ENCODE measurements at regions not wholly inside any gene's neighbourhood (a gene's known extent, or its start where the extent isn't known, plus 50 kb on each side); places are given as distances from the start of the nearest gene placed in this dataset.

DNA sequence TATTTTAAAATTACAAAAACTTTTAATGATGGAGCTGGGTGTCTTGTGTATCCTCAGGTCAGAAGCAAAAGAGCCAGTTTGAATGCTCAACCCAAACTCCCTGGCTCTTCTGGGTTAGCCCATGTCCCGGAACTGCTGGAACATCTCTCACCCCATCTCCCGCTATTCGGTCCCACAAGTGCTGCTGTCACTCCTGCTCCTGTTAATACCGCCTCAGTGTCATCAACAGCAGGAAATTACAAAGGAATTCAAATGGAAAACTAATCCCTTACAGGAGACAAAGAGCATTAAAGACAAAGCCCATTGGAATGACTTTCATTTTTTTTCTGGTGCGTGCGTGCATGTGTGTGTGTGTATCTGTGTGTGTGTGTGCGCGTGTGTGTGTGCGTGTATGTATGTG lies 112.0 kb upstream of the C7orf33 start:
- ChIA-PET POLR2A (no interaction called here), CTCF (no interaction called here)
- Histone ChIP-seq H3K9me3 (ENCODE audit: control insufficient read depth in 1 of 2, insufficient read depth in 1 of 2, low read length in 2 of 2) (no peaks in the 10 kb centered on the region), H3K4me1 (ENCODE audit: insufficient read depth, low read length) (peaks cover 3% of the 10 kb centered on the region), H3K36me3 (ENCODE audit: insufficient read depth, low read length) (no peaks in the 10 kb centered on the region), H3K4me3 (ENCODE audit: low read length) (no peak overlapping the region), H3K27me3 (ENCODE audit: control insufficient read depth in 1 of 2, insufficient read depth in 2 of 2, low read length in 2 of 2) (no peaks in the 10 kb centered on the region), H3K27ac (ENCODE audit: low read depth in 1 of 2, low read length in 2 of 2) (no peak overlapping the region)
- Mint-ChIP-seq H3K4me1 (ENCODE audit: low read depth) (no peaks in the 10 kb centered on the region), H3K36me3 (ENCODE audit: low read depth) (no peaks in the 10 kb centered on the region), H3K27ac (no peak overlapping the region), H3K27me3 (peaks cover 10% of the 10 kb centered on the region), H3K9me3 (no peaks in the 10 kb centered on the region), H3K4me3 (no peak overlapping the region)
- intact Hi-C loops (cut with DNase I, micrococcal nuclease) = no loop called here
- ATAC-seq (ENCODE audit: poor library complexity) (no peak), DNase-seq (no peak)
- TF ChIP-seq, protein P1, sequence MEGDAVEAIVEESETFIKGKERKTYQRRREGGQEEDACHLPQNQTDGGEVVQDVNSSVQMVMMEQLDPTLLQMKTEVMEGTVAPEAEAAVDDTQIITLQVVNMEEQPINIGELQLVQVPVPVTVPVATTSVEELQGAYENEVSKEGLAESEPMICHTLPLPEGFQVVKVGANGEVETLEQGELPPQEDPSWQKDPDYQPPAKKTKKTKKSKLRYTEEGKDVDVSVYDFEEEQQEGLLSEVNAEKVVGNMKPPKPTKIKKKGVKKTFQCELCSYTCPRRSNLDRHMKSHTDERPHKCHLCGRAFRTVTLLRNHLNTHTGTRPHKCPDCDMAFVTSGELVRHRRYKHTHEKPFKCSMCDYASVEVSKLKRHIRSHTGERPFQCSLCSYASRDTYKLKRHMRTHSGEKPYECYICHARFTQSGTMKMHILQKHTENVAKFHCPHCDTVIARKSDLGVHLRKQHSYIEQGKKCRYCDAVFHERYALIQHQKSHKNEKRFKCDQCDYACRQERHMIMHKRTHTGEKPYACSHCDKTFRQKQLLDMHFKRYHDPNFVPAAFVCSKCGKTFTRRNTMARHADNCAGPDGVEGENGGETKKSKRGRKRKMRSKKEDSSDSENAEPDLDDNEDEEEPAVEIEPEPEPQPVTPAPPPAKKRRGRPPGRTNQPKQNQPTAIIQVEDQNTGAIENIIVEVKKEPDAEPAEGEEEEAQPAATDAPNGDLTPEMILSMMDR (IDR thresholded peaks at IDR 0.05) = no peak

DNA sequence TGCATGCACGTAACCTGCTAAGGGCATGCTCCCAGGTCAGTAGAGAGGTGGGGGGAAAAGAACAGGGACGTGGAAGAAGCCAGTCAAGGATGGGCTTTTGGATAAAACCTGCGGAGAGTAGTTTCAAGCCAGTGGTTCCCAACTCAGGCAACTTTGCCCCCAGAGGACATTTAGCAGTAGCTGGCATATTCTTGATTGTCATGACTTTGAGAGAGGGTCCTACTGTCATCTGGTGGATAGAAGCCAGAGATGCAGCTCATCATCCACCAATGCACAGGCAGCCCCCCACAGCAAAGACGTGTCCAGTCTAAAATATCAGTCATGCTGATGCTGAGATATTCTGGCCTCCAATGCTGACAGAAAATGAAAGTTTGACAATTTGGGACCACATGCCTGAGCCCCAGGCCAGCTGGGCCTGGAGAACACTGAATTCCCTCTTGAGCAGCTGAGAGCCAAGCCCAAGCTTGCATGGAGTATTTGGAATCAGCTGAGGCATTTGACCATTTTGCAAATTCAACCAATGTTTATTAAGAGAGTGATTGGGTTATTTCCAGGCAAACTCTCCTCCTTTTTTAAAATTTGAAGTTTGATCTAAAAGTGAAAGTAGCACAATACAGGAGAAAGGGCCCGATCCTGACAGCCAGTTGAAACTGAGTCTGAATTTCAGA lies 110.0 kb upstream of the C7orf33 start:
- H3K4me3 ChIP-seq (ENCODE audit: low read length) = no peak overlapping the region
- Mint-ChIP-seq H3K36me3 (ENCODE audit: low read depth) (no peaks in the 10 kb centered on the region), H3K4me1 (ENCODE audit: low read depth) (no peaks in the 10 kb centered on the region), H3K27ac (no peak overlapping the region), H3K27me3 (peaks cover 11% of the 10 kb centered on the region), H3K4me3 (no peak overlapping the region), H3K9me3 (no peaks in the 10 kb centered on the region)
- CTCF ChIA-PET = no interaction called here
- peaks cover 3% of the 10 kb centered on the region for H3K4me1 ChIP-seq (ENCODE audit: insufficient read depth, low read length)
- ATAC-seq (ENCODE audit: poor library complexity) (no peak), DNase-seq (no peak)
- H3K9me3 ChIP-seq (ENCODE audit: control insufficient read depth in 1 of 2, insufficient read depth in 1 of 2, low read length in 2 of 2) = no peaks in the 10 kb centered on the region
- H3K27ac ChIP-seq (ENCODE audit: low read depth in 1 of 2, low read length in 2 of 2) = no peak overlapping the region
- H3K27me3 ChIP-seq (ENCODE audit: control insufficient read depth in 1 of 2, insufficient read depth in 2 of 2, low read length in 2 of 2) = no peaks in the 10 kb centered on the region
- TF ChIP-seq, protein P1 (IDR thresholded peaks at IDR 0.05) = no peak
- intact Hi-C loops (cut with DNase I, micrococcal nuclease) = no loop called here
- POLR2A ChIA-PET = no interaction called here
- no peaks in the 10 kb centered on the region for H3K36me3 ChIP-seq (ENCODE audit: insufficient read depth, low read length)

DNA sequence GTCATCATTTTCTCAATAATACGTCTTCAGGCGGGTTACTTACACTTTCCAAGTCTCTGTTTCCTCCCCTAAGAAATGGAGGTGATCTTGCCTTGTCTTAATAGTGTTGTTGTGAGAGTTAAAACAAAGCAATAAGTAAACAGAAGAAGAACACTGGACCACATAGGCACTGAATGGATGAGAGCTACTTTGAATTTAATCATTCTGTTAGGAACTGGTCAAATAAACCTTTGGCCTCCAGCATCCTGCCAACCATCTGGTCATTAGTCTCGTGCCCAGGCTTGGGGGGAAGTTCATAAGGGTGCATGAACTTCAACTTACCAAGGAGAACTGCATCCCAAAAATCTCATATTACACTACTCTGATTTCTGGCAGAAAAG lies 109.4 kb upstream of the C7orf33 start:
- CTCF ChIA-PET = no interaction called here
- Mint-ChIP-seq H3K9me3 (no peaks in the 10 kb centered on the region), H3K36me3 (ENCODE audit: low read depth) (no peaks in the 10 kb centered on the region), H3K4me1 (ENCODE audit: low read depth) (no peaks in the 10 kb centered on the region), H3K27ac (no peak overlapping the region), H3K27me3 (peaks cover 11% of the 10 kb centered on the region), H3K4me3 (no peak overlapping the region)
- H3K27ac ChIP-seq (ENCODE audit: low read depth in 1 of 2, low read length in 2 of 2) = no peak overlapping the region
- ATAC-seq (ENCODE audit: poor library complexity) (no peak), DNase-seq (no peak)
- TF ChIP-seq, protein P1 (IDR thresholded peaks at IDR 0.05) = no peak
- no peaks in the 10 kb centered on the region for H3K9me3 ChIP-seq (ENCODE audit: control insufficient read depth in 1 of 2, insufficient read depth in 1 of 2, low read length in 2 of 2)
- no peaks in the 10 kb centered on the region for H3K27me3 ChIP-seq (ENCODE audit: control insufficient read depth in 1 of 2, insufficient read depth in 2 of 2, low read length in 2 of 2)
- intact Hi-C loops (cut with DNase I, micrococcal nuclease) = no loop called here
- peaks cover 3% of the 10 kb centered on the region for H3K4me1 ChIP-seq (ENCODE audit: insufficient read depth, low read length)
- H3K36me3 ChIP-seq (ENCODE audit: insufficient read depth, low read length) = no peaks in the 10 kb centered on the region
- no peak overlapping the region for H3K4me3 ChIP-seq (ENCODE audit: low read length)
- POLR2A ChIA-PET = no interaction called here
